ENCODE measurements at regions not wholly inside any gene's neighbourhood (a gene's known extent, or its start where the extent isn't known, plus 50 kb on each side); places are given as distances from the start of the nearest gene placed in this dataset.

- H3K36me3 ChIP-seq (ENCODE audit: control insufficient read depth, insufficient read depth, low read length): no peaks in the 10 kb centered on the region
- no peak overlapping the region for H3K9ac ChIP-seq (ENCODE audit: extremely low read depth, low read length, poor library complexity, severe bottlenecking)
- WGBS, 2 experiments (ENCODE audit: insufficient coverage in 1 of 2, insufficient read length in 1 of 2): 91 to 92% methylated on average over 5 to 8 of the region's 9 CpGs
- Mint-ChIP-seq H3K4me1 (peaks cover 6% of the 10 kb centered on the region), H3K27ac (no peak overlapping the region), H3K9me3 (no peaks in the 10 kb centered on the region), H3K4me3 (no peak overlapping the region), H3K27me3 (ENCODE audit: insufficient read depth) (no peaks in the 10 kb centered on the region), H3K36me3 (ENCODE audit: low read depth) (no peaks in the 10 kb centered on the region)
- TF ChIP-seq, protein P1, sequence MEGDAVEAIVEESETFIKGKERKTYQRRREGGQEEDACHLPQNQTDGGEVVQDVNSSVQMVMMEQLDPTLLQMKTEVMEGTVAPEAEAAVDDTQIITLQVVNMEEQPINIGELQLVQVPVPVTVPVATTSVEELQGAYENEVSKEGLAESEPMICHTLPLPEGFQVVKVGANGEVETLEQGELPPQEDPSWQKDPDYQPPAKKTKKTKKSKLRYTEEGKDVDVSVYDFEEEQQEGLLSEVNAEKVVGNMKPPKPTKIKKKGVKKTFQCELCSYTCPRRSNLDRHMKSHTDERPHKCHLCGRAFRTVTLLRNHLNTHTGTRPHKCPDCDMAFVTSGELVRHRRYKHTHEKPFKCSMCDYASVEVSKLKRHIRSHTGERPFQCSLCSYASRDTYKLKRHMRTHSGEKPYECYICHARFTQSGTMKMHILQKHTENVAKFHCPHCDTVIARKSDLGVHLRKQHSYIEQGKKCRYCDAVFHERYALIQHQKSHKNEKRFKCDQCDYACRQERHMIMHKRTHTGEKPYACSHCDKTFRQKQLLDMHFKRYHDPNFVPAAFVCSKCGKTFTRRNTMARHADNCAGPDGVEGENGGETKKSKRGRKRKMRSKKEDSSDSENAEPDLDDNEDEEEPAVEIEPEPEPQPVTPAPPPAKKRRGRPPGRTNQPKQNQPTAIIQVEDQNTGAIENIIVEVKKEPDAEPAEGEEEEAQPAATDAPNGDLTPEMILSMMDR (conservative IDR thresholded peaks at IDR 0.05): no peak
- no peaks in the 10 kb centered on the region for H3K4me1 ChIP-seq (ENCODE audit: control insufficient read depth, insufficient read depth, low read length)
- DNase-seq: no peak
- H3K27ac ChIP-seq (ENCODE audit: low read depth, low read length): no peak overlapping the region
- H3K27me3 ChIP-seq (ENCODE audit: control insufficient read depth, insufficient read depth, low read length, poor library complexity, severe bottlenecking): no peaks in the 10 kb centered on the region
- H3K4me3 ChIP-seq (ENCODE audit: low read length): no peak overlapping the region
- H3K9me3 ChIP-seq (ENCODE audit: control insufficient read depth, low read length): no peaks in the 10 kb centered on the region
Measured at GRCh38 chr14:97946641-97947040, 1149.5 kb downstream of the VRK1 start.

DNA sequence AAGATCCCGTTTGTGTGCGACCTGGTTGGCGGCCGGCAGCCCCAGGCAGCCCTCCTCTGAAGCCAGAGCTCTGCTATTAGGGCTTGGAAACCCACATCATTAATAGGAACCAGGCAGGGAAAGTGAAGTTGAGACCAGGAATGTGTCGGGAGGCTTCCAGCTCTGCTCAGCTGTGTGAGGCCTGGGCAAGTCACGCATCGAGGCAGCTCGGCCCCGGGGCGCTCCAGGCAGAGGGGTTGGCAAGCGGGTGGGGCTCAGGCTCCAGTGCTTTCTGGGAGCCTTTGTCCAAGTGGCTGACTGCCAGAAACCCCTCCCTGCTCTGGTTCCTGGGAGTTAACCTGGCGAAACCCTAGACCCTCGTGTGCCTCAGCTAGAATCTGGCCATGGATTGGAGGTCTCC, 1151.7 kb downstream of the VRK1 start:
- 90 to 93% methylated on average over 9 to 13 of the region's 13 CpGs for WGBS, 2 experiments (ENCODE audit: insufficient coverage in 1 of 2, insufficient read length in 1 of 2)
- TF ChIP-seq, protein P1 (conservative IDR thresholded peaks at IDR 0.05): no peak
- Histone ChIP-seq H3K9ac (ENCODE audit: extremely low read depth, low read length, poor library complexity, severe bottlenecking) (no peak overlapping the region), H3K27ac (ENCODE audit: low read depth, low read length) (no peak overlapping the region), H3K36me3 (ENCODE audit: control insufficient read depth, insufficient read depth, low read length) (no peaks in the 10 kb centered on the region), H3K4me1 (ENCODE audit: control insufficient read depth, insufficient read depth, low read length) (no peaks in the 10 kb centered on the region), H3K9me3 (ENCODE audit: control insufficient read depth, low read length) (no peaks in the 10 kb centered on the region), H3K27me3 (ENCODE audit: control insufficient read depth, insufficient read depth, low read length, poor library complexity, severe bottlenecking) (no peaks in the 10 kb centered on the region), H3K4me3 (ENCODE audit: low read length) (no peak overlapping the region)
- Mint-ChIP-seq H3K36me3 (ENCODE audit: low read depth) (no peaks in the 10 kb centered on the region), H3K27ac (no peak overlapping the region), H3K4me1 (peaks cover 6% of the 10 kb centered on the region), H3K27me3 (ENCODE audit: insufficient read depth) (no peaks in the 10 kb centered on the region), H3K4me3 (no peak overlapping the region), H3K9me3 (no peaks in the 10 kb centered on the region)
- no peak for DNase-seq

- H3K27ac ChIP-seq (ENCODE audit: low read depth, low read length): no peak overlapping the region
- no peaks in the 10 kb centered on the region for H3K4me1 ChIP-seq (ENCODE audit: control insufficient read depth, insufficient read depth, low read length)
- no peak overlapping the region for H3K9ac ChIP-seq (ENCODE audit: extremely low read depth, low read length, poor library complexity, severe bottlenecking)
- no peaks in the 10 kb centered on the region for H3K36me3 Mint-ChIP-seq (ENCODE audit: low read depth)
- DNase-seq: no peak
- H3K4me3 ChIP-seq (ENCODE audit: low read length): no peak overlapping the region
- no peaks in the 10 kb centered on the region for H3K9me3 ChIP-seq (ENCODE audit: control insufficient read depth, low read length)
- H3K4me3 Mint-ChIP-seq: no peak overlapping the region
- no peak overlapping the region for H3K27ac Mint-ChIP-seq
- H3K27me3 ChIP-seq (ENCODE audit: control insufficient read depth, insufficient read depth, low read length, poor library complexity, severe bottlenecking): no peaks in the 10 kb centered on the region
- peaks cover 12% of the 10 kb centered on the region for H3K9me3 Mint-ChIP-seq
- H3K36me3 ChIP-seq (ENCODE audit: control insufficient read depth, insufficient read depth, low read length): no peaks in the 10 kb centered on the region
- WGBS, 2 experiments (ENCODE audit: insufficient coverage in 1 of 2, insufficient read length in 1 of 2): 92 to 94% methylated on average over 9 to 13 of the region's 13 CpGs
- no peaks in the 10 kb centered on the region for H3K4me1 Mint-ChIP-seq
- H3K27me3 Mint-ChIP-seq (ENCODE audit: insufficient read depth): no peaks in the 10 kb centered on the region
- TF ChIP-seq, protein P1 (conservative IDR thresholded peaks at IDR 0.05): no peak
Measured at GRCh38 chr14:97956581-97957340, 1159.6 kb downstream of the VRK1 start.

All from endodermal cell (in vitro differentiated cells).